ENCODE measurements at regions not wholly inside any gene's neighbourhood (a gene's known extent, or its start where the extent isn't known, plus 50 kb on each side); places are given as distances from the start of the nearest gene placed in this dataset.

- Histone ChIP-seq H3K56ac (ENCODE audit: extremely low read depth, insufficient read depth, low read length) (no peak overlapping the region), H4K91ac (ENCODE audit: insufficient read depth, low read depth, low read length) (no peak overlapping the region), H2AK5ac (ENCODE audit: low read depth, low read length) (no peak overlapping the region), H3K27me3 (ENCODE audit: control insufficient read depth, insufficient read depth, low read length) (peaks cover 49% of the 10 kb centered on the region), H3K9ac (ENCODE audit: low read depth, low read length) (no peak overlapping the region), H4K8ac (ENCODE audit: low read depth in 2 of 2, low read length in 2 of 2) (no peak overlapping the region), H3K23ac (ENCODE audit: low read depth, low read length) (no peak overlapping the region), H3K4me1 (ENCODE audit: control insufficient read depth, insufficient read depth, low read length) (no peaks in the 10 kb centered on the region), H2BK20ac (ENCODE audit: low read depth, low read length) (no peak overlapping the region), H3K9me1 (ENCODE audit: insufficient read depth, low read length) (no peaks in the 10 kb centered on the region), H2BK120ac (ENCODE audit: low read depth, low read length) (no peak overlapping the region), H2BK15ac (ENCODE audit: low read depth, low read length) (no peak overlapping the region), H3K18ac (ENCODE audit: low read depth, low read length) (no peak overlapping the region), H3K27ac (ENCODE audit: insufficient read depth, low read length) (no peak overlapping the region), H3K36me3 (ENCODE audit: control insufficient read depth, insufficient read depth, low read length) (no peaks in the 10 kb centered on the region), H2AFZ (replicated peaks; ENCODE audit: low read length, poor library complexity) (no peak overlapping the region), H3K9me3 (ENCODE audit: control insufficient read depth, insufficient read depth, low read length) (no peaks in the 10 kb centered on the region), H3K14ac (replicated peaks; ENCODE audit: low read depth, low read length) (no peak overlapping the region), H2BK5ac (ENCODE audit: low read depth, low read length, poor library complexity, severe bottlenecking) (no peak overlapping the region), H3K4me2 (ENCODE audit: low read depth, low read length) (no peak overlapping the region), H2AK9ac (replicated peaks; ENCODE audit: low read depth, low read length, poor library complexity) (no peak overlapping the region), H3K4ac (ENCODE audit: low read depth, low read length) (no peak overlapping the region), H4K5ac (ENCODE audit: low read depth, low read length) (no peak overlapping the region), H3K4me3 (ENCODE audit: insufficient read depth, low read depth, low read length) (no peak overlapping the region), H3K79me1 (ENCODE audit: low read depth in 1 of 2, low read length in 2 of 2) (no peaks in the 10 kb centered on the region), H4K20me1 (ENCODE audit: insufficient read depth, low read length) (no peaks in the 10 kb centered on the region)
- ChIA-PET POLR2A (ENCODE audit: unreplicated experiment) (no interaction called here), CTCF (interaction anchor here (1.4 kb wide), 1 partner anchor 151 kb away, joined by 3 read pairs; no protein-coding TSS in a partner anchor)
- TF ChIP-seq CTCF (conservative IDR thresholded peaks at IDR 0.05; ENCODE audit: low read depth, low read length) (no peak), CHD1 (IDR thresholded peaks at IDR 0.05; ENCODE audit: low read depth, low read length) (no peak), RCOR1 (IDR thresholded peaks at IDR 0.05; ENCODE audit: insufficient replicate concordance, low read length) (no peak), USF2 (IDR thresholded peaks at IDR 0.05; ENCODE audit: low read depth, low read length) (no peak), FOS (IDR thresholded peaks at IDR 0.05; ENCODE audit: low read depth, low read length) (no peak), POLR2A (IDR thresholded peaks at IDR 0.05; ENCODE audit: low read depth, low read length) (no peak), BHLHE40 (IDR thresholded peaks at IDR 0.05; ENCODE audit: low read depth, low read length) (no peak)
- BruUV-seq (replicated peaks) = no TSS peak
- WGBS, 2 experiments (ENCODE audit: extremely low coverage in 2 of 2, insufficient read length in 1 of 2) = no CpG with 5 or more reads among the region's 2 CpGs
- intact Hi-C loops (cut with micrococcal nuclease) (no loop called here), dilution Hi-C loops (cut with HindIII; ENCODE audit: low sequenced_read_pairs, unreplicated experiment) (no loop called here), in situ Hi-C loops (cut with MboI; ENCODE audit: low sequenced_read_pairs) (loop anchor here (10.0 to 25.0 kb wide), 2 partner anchors 259 to 466 kb away; partner anchors contain the start of gene LRP10)
- ATAC-seq (ENCODE audit: low read depth) (no peak), DNase-seq (no peak)
These were observed 193.2 kb downstream of the DAD1 start for GRCh38 chr14:22395803-22396202.

Measured in IMR-90 (cell line).